K562 (cell line): ENCODE measurements at regions not wholly inside any gene's neighbourhood (a gene's known extent, or its start where the extent isn't known, plus 50 kb on each side); places are given as distances from the start of the nearest gene placed in this dataset.

Experiments
- CEBPB ChIP-seq: fragments of 450-650 bp; IDR thresholded peaks from 2 replicates; pipeline ENCODE4 v1.6.1; 2016; ENCODE audit warnings: missing genetic modification characterization, missing compliant biosample characterization
- EGR1 ChIP-seq: fragments of 450-650 bp; conservative IDR thresholded peaks from 2 replicates; pipeline ENCODE4 v1.6.1; 2017; ENCODE audit warnings: mild to moderate bottlenecking
- FOXP4 ChIP-seq: sonication (generic); formaldehyde crosslinking; IDR thresholded peaks from 2 replicates; pipeline ENCODE4 v1.8.0; 2022; ENCODE audit warnings: mild to moderate bottlenecking, missing genetic modification reagents, borderline replicate concordance
- NBN ChIP-seq: fragments of 450-650 bp; IDR thresholded peaks from 2 replicates; pipeline ENCODE4 v1.6.1; 2016; ENCODE audit warnings: low read depth, mild to moderate bottlenecking
- NCOA4 ChIP-seq: fragments of 450-650 bp; IDR thresholded peaks from 2 replicates; pipeline ENCODE4 v1.6.1; 2018; ENCODE audit warnings: mild to moderate bottlenecking; ENCODE audit not compliant: partially characterized antibody
- NFRKB ChIP-seq: fragments of 450-650 bp; IDR thresholded peaks from 2 replicates; pipeline ENCODE4 v1.6.1; 2016; ENCODE audit warnings: low read depth
- NFXL1 ChIP-seq: fragments of 450-650 bp; formaldehyde crosslinking; IDR thresholded peaks from 2 replicates; pipeline ENCODE4 v1.4.0; 2021; ENCODE audit warnings: mild to moderate bottlenecking
- NFYB ChIP-seq: IDR thresholded peaks from 2 replicates; pipeline ENCODE4 v1.6.1; 2011; ENCODE audit warnings: mild to moderate bottlenecking, moderate library complexity; ENCODE audit not compliant: insufficient read length; ENCODE audit errors: extremely low read depth
- PATZ1 ChIP-seq: fragments of 250-450 bp; sonication (Bioruptor Pico); IDR thresholded peaks from 2 replicates; pipeline ENCODE4 v1.5.0; 2020; ENCODE audit warnings: mild to moderate bottlenecking, borderline replicate concordance
- PTRF ChIP-seq: fragments of 450-650 bp; IDR thresholded peaks from 2 replicates; pipeline ENCODE4 v1.6.1; 2016; ENCODE audit warnings: mild to moderate bottlenecking, missing genetic modification characterization, missing compliant biosample characterization
- PTTG1 ChIP-seq: fragments of 450-650 bp; IDR thresholded peaks from 2 replicates; pipeline ENCODE4 v1.6.1; 2016; ENCODE audit warnings: low read depth, mild to moderate bottlenecking, missing genetic modification characterization, missing compliant biosample characterization
- SETDB1 ChIP-seq: IDR thresholded peaks from one replicate; pipeline ENCODE4 v1.6.1; 2012; ENCODE audit warnings: low read length, control low read depth, inconsistent platforms
- XRCC3 ChIP-seq: fragments of 450-650 bp; IDR thresholded peaks from 2 replicates; pipeline ENCODE4 v1.6.1; 2017; ENCODE audit warnings: mild to moderate bottlenecking, moderate library complexity
- ZNF12 ChIP-seq: sonication (generic); formaldehyde crosslinking; IDR thresholded peaks from 2 replicates; pipeline ENCODE4 v1.4.0; 2020; ENCODE audit warnings: mild to moderate bottlenecking, missing genetic modification reagents
- ZNF445 ChIP-seq: fragments of 250-450 bp; sonication (Bioruptor Pico); IDR thresholded peaks from 2 replicates; pipeline ENCODE4 v1.4.0; 2020; ENCODE audit warnings: low read depth, mild to moderate bottlenecking, moderate library complexity
- ZNF780A ChIP-seq: fragments of 250-450 bp; sonication (Bioruptor Pico); IDR thresholded peaks from 2 replicates; pipeline ENCODE4 v1.5.0; 2021; ENCODE audit warnings: mild to moderate bottlenecking
- TF ChIP-seq, protein P1 (sequence below): fragments of 450-650 bp; formaldehyde crosslinking; conservative IDR thresholded peaks from 2 replicates; pipeline ENCODE4 v1.4.0; 2022; ENCODE audit warnings: mild to moderate bottlenecking, missing genetic modification characterization
- TF ChIP-seq, protein P2 (sequence below), 2 experiments: fragments of 450-650 bp in 1 of 2; sonication (generic) in 1 of 2; formaldehyde crosslinking in 1 of 2; IDR thresholded peaks in 1 of 2; conservative IDR thresholded peaks in 1 of 2; 2 replicates each; pipeline versions ENCODE4 v1.6.1 to v1.8.1; 2016 to 2023; ENCODE audit warnings: mild to moderate bottlenecking in 2 of 2, moderate library complexity in 2 of 2, inconsistent platforms in 1 of 2, missing genetic modification reagents in 1 of 2
- TF ChIP-seq, protein P3 (sequence below): fragments of 450-650 bp; formaldehyde crosslinking; IDR thresholded peaks from 2 replicates; pipeline ENCODE4 v1.4.0; 2022; ENCODE audit warnings: missing genetic modification characterization

DNA sequence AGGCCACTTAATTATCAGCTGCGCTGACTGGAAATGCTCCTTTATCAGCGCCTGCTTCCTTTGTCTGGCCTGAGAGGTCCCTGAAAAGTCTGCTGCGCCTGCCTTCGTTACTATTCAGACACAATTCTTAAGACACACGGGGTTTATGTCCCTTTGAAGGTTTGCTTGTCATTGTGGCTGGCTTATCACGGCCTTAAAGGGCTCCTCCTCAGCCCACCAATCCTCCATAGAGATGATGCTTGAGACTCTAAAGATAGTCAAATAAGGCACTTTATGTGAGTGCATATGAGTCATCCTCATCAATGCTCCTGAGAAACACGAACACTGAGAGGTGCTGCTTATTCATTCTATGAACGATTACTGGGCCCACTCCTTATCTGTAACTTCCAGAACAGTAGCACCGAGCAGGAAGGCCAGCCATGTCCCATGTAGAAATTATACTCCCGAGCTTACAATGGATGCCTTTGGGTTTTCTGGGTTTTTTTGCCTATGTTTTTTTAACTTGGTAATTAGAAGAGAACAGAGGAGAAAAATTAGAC, 1268.2 kb upstream of the TMEM132C start (continued):
- TF ChIP-seq FOXP4 (CRISPR knock-in tag) (no peak), SETDB1 (no peak), ZNF12 (CRISPR knock-in tag) (no peak), NBN (peak; percentile 96), EGR1 (0 out of 2 replicates have a peak, but pooled peaks have one; percentile 59), NFRKB (no peak), NFXL1 (CRISPR knock-in tag) (no peak), PATZ1 (CRISPR knock-in tag) (no peak), XRCC3 (peak; percentile 84; the same call in 1 of the 2 replicates), CEBPB (tag) (no peak), NFYB (no peak), NCOA4 (no peak), PTTG1 (no peak), ZNF780A (CRISPR knock-in tag) (no peak), PTRF (tag) (no peak), ZNF445 (peak; percentile 86)
- TF ChIP-seq, protein P1, sequence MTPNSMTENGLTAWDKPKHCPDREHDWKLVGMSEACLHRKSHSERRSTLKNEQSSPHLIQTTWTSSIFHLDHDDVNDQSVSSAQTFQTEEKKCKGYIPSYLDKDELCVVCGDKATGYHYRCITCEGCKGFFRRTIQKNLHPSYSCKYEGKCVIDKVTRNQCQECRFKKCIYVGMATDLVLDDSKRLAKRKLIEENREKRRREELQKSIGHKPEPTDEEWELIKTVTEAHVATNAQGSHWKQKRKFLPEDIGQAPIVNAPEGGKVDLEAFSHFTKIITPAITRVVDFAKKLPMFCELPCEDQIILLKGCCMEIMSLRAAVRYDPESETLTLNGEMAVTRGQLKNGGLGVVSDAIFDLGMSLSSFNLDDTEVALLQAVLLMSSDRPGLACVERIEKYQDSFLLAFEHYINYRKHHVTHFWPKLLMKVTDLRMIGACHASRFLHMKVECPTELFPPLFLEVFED (CRISPR knock-in tag): no peak
- TF ChIP-seq, protein P2, sequence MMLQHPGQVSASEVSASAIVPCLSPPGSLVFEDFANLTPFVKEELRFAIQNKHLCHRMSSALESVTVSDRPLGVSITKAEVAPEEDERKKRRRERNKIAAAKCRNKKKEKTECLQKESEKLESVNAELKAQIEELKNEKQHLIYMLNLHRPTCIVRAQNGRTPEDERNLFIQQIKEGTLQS (IDR thresholded peaks at IDR 0.05): peak; percentile 99
- TF ChIP-seq, protein P2 (CRISPR knock-in tag; conservative IDR thresholded peaks at IDR 0.05): peak; percentile 98
- TF ChIP-seq, protein P3, sequence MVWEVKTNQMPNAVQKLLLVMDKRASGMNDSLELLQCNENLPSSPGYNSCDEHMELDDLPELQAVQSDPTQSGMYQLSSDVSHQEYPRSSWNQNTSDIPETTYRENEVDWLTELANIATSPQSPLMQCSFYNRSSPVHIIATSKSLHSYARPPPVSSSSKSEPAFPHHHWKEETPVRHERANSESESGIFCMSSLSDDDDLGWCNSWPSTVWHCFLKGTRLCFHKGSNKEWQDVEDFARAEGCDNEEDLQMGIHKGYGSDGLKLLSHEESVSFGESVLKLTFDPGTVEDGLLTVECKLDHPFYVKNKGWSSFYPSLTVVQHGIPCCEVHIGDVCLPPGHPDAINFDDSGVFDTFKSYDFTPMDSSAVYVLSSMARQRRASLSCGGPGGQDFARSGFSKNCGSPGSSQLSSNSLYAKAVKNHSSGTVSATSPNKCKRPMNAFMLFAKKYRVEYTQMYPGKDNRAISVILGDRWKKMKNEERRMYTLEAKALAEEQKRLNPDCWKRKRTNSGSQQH (CRISPR knock-in tag): no peak
